ENCODE measurements at regions not wholly inside any gene's neighbourhood (a gene's known extent, or its start where the extent isn't known, plus 50 kb on each side); places are given as distances from the start of the nearest gene placed in this dataset.

DNA sequence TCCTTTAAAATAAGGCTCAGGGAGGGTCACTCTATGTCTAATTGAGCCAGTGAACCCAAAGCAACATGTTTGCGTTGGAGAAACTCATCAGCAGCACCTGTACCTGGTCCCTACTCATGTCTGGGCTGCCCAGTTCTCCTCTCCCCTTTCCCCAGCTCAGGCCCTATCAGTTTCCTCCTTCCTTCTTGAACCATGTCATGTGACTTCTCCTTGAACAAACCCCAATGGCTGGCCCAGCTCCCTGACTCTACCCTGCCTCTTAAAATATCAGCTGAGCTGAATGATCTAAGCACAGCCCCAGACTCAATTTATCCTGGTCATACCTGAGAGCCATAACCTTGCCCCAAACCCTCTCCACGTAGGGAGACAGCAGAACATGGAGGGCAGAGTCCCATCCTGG lies 290.9 kb downstream of the LPIN1 start:
- Mint-ChIP-seq H3K4me3 (no peak overlapping the region), H3K36me3 (peaks cover 3% of the 10 kb centered on the region), H3K4me1 (ENCODE audit: unreplicated experiment) (no peaks in the 10 kb centered on the region), H3K9me3 (peaks cover 10% of the 10 kb centered on the region), H3K27me3 (peaks cover 3% of the 10 kb centered on the region), H3K27ac (no peak overlapping the region)
- TF ChIP-seq, protein P1, sequence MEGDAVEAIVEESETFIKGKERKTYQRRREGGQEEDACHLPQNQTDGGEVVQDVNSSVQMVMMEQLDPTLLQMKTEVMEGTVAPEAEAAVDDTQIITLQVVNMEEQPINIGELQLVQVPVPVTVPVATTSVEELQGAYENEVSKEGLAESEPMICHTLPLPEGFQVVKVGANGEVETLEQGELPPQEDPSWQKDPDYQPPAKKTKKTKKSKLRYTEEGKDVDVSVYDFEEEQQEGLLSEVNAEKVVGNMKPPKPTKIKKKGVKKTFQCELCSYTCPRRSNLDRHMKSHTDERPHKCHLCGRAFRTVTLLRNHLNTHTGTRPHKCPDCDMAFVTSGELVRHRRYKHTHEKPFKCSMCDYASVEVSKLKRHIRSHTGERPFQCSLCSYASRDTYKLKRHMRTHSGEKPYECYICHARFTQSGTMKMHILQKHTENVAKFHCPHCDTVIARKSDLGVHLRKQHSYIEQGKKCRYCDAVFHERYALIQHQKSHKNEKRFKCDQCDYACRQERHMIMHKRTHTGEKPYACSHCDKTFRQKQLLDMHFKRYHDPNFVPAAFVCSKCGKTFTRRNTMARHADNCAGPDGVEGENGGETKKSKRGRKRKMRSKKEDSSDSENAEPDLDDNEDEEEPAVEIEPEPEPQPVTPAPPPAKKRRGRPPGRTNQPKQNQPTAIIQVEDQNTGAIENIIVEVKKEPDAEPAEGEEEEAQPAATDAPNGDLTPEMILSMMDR (conservative IDR thresholded peaks at IDR 0.05) = no peak
- no peak for DNase-seq (ENCODE audit: extremely low spot score, unreplicated experiment)

DNA sequence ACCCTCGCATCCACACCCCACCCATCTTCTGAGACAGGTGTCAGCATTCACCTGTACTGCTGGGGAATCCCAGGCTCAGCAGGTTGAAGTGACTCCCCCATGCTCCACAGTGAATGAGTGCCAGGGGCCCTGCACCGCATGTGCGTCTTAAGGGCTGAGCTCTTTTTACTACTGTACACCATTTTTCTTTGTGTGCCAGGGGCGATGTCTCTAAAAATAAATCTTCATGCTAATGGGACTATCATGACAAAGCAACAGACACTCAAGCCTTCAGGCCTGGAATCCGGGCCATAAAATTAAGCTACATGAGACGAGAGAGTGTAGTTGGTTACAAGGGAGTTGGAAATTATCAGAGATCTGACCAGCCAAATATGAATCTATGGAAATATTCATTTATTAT lies 294.8 kb downstream of the LPIN1 start:
- Mint-ChIP-seq H3K27ac (no peak overlapping the region), H3K36me3 (no peaks in the 10 kb centered on the region), H3K9me3 (peaks cover 5% of the 10 kb centered on the region), H3K27me3 (no peaks in the 10 kb centered on the region), H3K4me1 (ENCODE audit: unreplicated experiment) (no peaks in the 10 kb centered on the region), H3K4me3 (no peak overlapping the region)
- DNase-seq (ENCODE audit: extremely low spot score, unreplicated experiment) = no peak
- TF ChIP-seq, protein P1 (conservative IDR thresholded peaks at IDR 0.05) = no peak

DNA sequence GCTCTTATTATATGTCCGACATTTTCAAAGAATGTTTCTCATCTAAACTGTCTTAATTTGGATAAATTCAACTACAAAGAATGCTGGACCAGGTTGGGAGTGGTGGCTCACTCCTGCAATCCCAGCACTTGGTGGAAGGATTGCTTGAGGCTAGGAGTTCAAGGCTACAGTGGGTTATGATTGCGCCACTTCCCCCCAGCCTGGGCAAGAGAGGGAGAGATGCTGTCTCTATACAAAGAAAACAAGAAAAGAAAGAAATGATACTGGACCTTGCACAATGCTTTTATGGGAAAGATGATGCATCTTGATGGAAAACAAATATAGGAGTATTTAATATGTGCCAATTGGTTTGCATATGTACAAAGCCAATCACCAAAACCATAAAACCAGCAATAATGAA lies 296.7 kb downstream of the LPIN1 start:
- H3K4me3 Mint-ChIP-seq = no peak overlapping the region
- peaks cover 5% of the 10 kb centered on the region for H3K9me3 Mint-ChIP-seq
- TF ChIP-seq, protein P1 (conservative IDR thresholded peaks at IDR 0.05) = no peak
- H3K27me3 Mint-ChIP-seq = no peaks in the 10 kb centered on the region
- no peaks in the 10 kb centered on the region for H3K4me1 Mint-ChIP-seq (ENCODE audit: unreplicated experiment)
- H3K27ac Mint-ChIP-seq = no peak overlapping the region
- no peak for DNase-seq (ENCODE audit: extremely low spot score, unreplicated experiment)
- H3K36me3 Mint-ChIP-seq = no peaks in the 10 kb centered on the region

DNA sequence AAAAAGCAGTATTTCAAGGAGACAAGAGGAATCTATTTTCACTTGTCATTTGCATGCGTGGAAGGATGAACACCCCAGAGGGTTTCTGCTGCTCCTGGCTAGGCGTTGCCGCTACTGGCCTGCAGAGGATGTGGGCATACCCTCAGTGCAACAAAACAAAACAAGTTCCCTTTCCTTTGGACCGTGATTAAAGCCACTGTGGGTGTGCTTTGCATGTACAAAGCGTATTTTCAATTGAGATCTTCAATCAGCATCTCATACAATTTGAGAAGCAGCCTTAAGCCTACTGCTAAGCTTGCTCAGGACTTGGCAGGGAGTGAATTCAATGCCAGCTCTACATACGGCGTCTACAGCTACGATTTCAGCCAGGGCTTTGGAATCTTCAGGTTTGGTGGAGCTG lies 298.4 kb downstream of the LPIN1 start:
- H3K9me3 Mint-ChIP-seq = peaks cover 5% of the 10 kb centered on the region
- H3K27me3 Mint-ChIP-seq = no peaks in the 10 kb centered on the region
- TF ChIP-seq, protein P1 (conservative IDR thresholded peaks at IDR 0.05) = no peak
- no peak overlapping the region for H3K27ac Mint-ChIP-seq
- DNase-seq (ENCODE audit: extremely low spot score, unreplicated experiment) = no peak
- no peaks in the 10 kb centered on the region for H3K4me1 Mint-ChIP-seq (ENCODE audit: unreplicated experiment)
- no peaks in the 10 kb centered on the region for H3K36me3 Mint-ChIP-seq
- no peak overlapping the region for H3K4me3 Mint-ChIP-seq

DNA sequence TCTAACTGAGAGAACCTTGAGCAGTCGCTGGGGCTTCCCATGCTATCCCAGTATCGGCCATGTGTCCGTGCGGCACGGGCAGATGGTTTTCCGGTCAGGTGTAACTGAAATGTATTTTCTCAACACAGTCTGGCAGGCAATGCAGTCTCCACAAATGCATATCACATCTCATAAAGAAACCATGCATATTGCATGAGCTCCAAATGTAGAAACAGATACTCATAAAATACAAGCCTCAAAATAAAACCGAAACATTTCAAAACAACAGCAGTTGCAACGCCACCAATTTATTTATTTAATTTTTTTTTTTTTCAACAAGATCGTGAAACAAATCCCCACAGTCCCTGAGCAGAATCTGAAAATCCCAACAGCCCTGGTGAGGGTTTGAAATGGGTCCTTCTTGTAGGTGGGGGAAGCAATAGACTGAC lies 299.4 kb downstream of the LPIN1 start:
- Mint-ChIP-seq H3K27ac (no peak overlapping the region), H3K36me3 (no peaks in the 10 kb centered on the region), H3K9me3 (peaks cover 5% of the 10 kb centered on the region), H3K4me3 (no peak overlapping the region), H3K27me3 (no peaks in the 10 kb centered on the region), H3K4me1 (ENCODE audit: unreplicated experiment) (no peaks in the 10 kb centered on the region)
- no peak for DNase-seq (ENCODE audit: extremely low spot score, unreplicated experiment)
- TF ChIP-seq, protein P1 (conservative IDR thresholded peaks at IDR 0.05) = no peak

DNA sequence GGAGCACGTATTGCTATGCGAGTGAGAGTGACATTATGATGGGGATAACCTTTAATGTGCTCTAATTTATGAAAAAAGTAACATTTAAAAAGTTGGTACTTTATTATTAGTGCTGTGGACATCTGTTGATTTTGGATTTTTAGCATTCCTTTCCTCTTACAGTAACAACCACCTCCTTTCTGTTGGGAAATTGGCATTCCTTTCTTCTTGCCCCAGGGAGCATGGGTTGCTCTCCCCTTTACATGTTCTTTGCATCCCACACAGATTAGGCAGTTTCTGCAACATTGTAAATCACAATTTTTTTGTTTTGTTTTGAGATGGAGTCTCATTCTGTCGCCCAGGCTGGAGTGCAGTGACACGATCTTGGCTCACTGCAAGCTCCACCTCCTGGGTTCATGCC lies 300.2 kb downstream of the LPIN1 start:
- Mint-ChIP-seq H3K27ac (no peak overlapping the region), H3K36me3 (no peaks in the 10 kb centered on the region), H3K27me3 (no peaks in the 10 kb centered on the region), H3K4me3 (no peak overlapping the region), H3K9me3 (peaks cover 5% of the 10 kb centered on the region), H3K4me1 (ENCODE audit: unreplicated experiment) (no peaks in the 10 kb centered on the region)
- no peak for DNase-seq (ENCODE audit: extremely low spot score, unreplicated experiment)
- TF ChIP-seq, protein P1 (conservative IDR thresholded peaks at IDR 0.05) = no peak
